ENCODE measurements at regions not wholly inside any gene's neighbourhood (a gene's known extent, or its start where the extent isn't known, plus 50 kb on each side); places are given as distances from the start of the nearest gene placed in this dataset.

DNA sequence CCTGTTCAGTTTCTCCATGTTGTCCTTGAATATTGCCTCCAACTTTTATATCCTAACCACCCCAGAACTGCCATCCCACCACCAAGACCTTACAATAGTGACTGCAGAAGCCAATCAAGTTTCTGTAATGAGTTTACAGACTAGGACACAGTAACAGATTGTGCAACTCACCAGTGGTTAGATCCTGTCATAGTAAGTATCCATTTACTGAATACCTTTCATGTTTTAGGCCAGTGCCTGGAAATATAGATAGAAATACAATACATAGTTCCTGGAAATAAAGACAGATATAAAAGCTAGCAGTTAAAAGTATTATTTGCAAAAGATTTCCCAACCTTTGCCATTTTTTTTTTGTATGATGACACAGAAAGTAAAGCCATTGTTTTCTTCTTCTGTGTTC is 471.8 kb upstream of the BTBD3 start:
- no peak for ATAC-seq
- no peak overlapping the region for H3K4me3 ChIP-seq (ENCODE audit: low read length)
- H3K9me3 ChIP-seq (ENCODE audit: control insufficient read depth, low read length) = no peaks in the 10 kb centered on the region
- no peaks in the 10 kb centered on the region for H3K4me1 ChIP-seq (ENCODE audit: control insufficient read depth, insufficient read depth, low read length)
- no peaks in the 10 kb centered on the region for H3K27me3 ChIP-seq (ENCODE audit: control insufficient read depth, insufficient read depth)
- no peak for DNase-seq
- intact Hi-C loops (cut with DNase I) = no loop called here
- no peak overlapping the region for H3K27ac ChIP-seq (ENCODE audit: low read length)

GRCh38 chr20:11447371-11448100 is 470.2 kb upstream of the BTBD3 start:
- Histone ChIP-seq H3K27me3 (ENCODE audit: control insufficient read depth, insufficient read depth) (no peaks in the 10 kb centered on the region), H3K9me3 (ENCODE audit: control insufficient read depth, low read length) (no peaks in the 10 kb centered on the region), H3K4me3 (ENCODE audit: low read length) (no peak overlapping the region), H3K4me1 (ENCODE audit: control insufficient read depth, insufficient read depth, low read length) (peaks cover 3% of the 10 kb centered on the region), H3K27ac (ENCODE audit: low read length) (no peak overlapping the region)
- ATAC-seq (no peak), DNase-seq (no peak)
- WGBS = 27% methylated on average over 5 of the region's 5 CpGs
- intact Hi-C loops (cut with DNase I) = no loop called here

- WGBS = 93% methylated on average over 4 of the region's 4 CpGs
Measured at GRCh38 chr20:11448554-11448953, 469.1 kb upstream of the BTBD3 start.

GRCh38 chr20:11451793-11452291 is 465.9 kb upstream of the BTBD3 start:
- no peak overlapping the region for H3K4me3 ChIP-seq (ENCODE audit: low read length)
- ATAC-seq = no peak
- H3K27me3 ChIP-seq (ENCODE audit: control insufficient read depth, insufficient read depth) = no peaks in the 10 kb centered on the region
- 39% methylated on average over 7 of the region's 7 CpGs for WGBS
- no peak for DNase-seq
- peaks cover 6% of the 10 kb centered on the region for H3K4me1 ChIP-seq (ENCODE audit: control insufficient read depth, insufficient read depth, low read length)
- intact Hi-C loops (cut with DNase I) = no loop called here
- no peaks in the 10 kb centered on the region for H3K9me3 ChIP-seq (ENCODE audit: control insufficient read depth, low read length)
- H3K27ac ChIP-seq (ENCODE audit: low read length) = no peak overlapping the region

More at GRCh38 chr20:11448554-11448953, 469.1 kb upstream of the BTBD3 start:
- intact Hi-C loops (cut with DNase I) = no loop called here
- no peaks in the 10 kb centered on the region for H3K9me3 ChIP-seq (ENCODE audit: control insufficient read depth, low read length)
- H3K4me1 ChIP-seq (ENCODE audit: control insufficient read depth, insufficient read depth, low read length) = peaks cover 3% of the 10 kb centered on the region
- DNase-seq = no peak
- ATAC-seq = no peak
- no peak overlapping the region for H3K4me3 ChIP-seq (ENCODE audit: low read length)
- no peaks in the 10 kb centered on the region for H3K27me3 ChIP-seq (ENCODE audit: control insufficient read depth, insufficient read depth)
- no peak overlapping the region for H3K27ac ChIP-seq (ENCODE audit: low read length)

DNA sequence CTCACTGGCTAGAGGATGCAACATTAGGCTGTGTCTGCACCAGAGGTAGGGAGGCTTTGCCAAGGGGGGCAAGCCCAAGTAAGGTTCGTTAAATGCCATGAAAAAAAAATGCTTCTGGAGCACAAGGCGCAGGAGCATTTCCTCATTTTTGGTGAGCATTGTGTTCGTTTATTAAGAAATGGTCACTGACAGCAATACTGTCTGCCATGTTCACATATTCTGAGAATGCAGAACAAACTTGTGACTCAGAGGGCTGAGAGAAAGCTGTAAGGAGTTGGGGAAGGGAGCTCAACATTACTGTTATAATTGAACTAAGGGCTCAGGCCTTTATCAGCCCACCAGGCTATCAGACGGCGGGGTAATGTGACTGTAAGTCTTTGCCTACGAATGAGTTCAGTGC is 465.4 kb upstream of the BTBD3 start:
- DNase-seq (no peak), ATAC-seq (no peak)
- Histone ChIP-seq H3K4me1 (ENCODE audit: control insufficient read depth, insufficient read depth, low read length) (peaks cover 6% of the 10 kb centered on the region), H3K27ac (ENCODE audit: low read length) (no peak overlapping the region), H3K27me3 (ENCODE audit: control insufficient read depth, insufficient read depth) (no peaks in the 10 kb centered on the region), H3K9me3 (ENCODE audit: control insufficient read depth, low read length) (no peaks in the 10 kb centered on the region), H3K4me3 (ENCODE audit: low read length) (no peak overlapping the region)
- intact Hi-C loops (cut with DNase I) = no loop called here
- whole genome bisulfite sequencing = 73% methylated on average over 6 of the region's 6 CpGs

DNA sequence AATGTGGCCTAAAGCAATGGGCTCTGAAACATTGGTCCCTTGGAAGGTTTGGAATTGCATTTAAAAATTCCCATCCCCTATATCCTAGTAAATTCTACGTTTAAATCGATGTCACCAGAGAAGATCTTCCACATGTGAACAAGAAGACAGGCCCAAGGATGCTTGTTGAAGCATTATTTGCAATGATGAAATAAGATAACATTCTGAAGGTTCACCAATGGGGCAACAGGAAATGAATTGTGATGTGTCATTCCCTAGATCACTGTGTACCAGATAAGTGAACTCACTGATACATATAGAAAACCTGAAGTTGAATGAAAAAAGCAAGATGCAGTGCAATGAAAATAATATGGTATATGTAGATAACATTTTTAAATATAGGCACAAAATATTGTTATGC is 464.3 kb upstream of the BTBD3 start:
- H3K27me3 ChIP-seq (ENCODE audit: control insufficient read depth, insufficient read depth) = no peaks in the 10 kb centered on the region
- WGBS = 92% methylated on average over 2 of the region's 2 CpGs
- no peaks in the 10 kb centered on the region for H3K9me3 ChIP-seq (ENCODE audit: control insufficient read depth, low read length)
- H3K27ac ChIP-seq (ENCODE audit: low read length) = no peak overlapping the region
- ATAC-seq (no peak), DNase-seq (no peak)
- no peak overlapping the region for H3K4me3 ChIP-seq (ENCODE audit: low read length)
- peaks cover 6% of the 10 kb centered on the region for H3K4me1 ChIP-seq (ENCODE audit: control insufficient read depth, insufficient read depth, low read length)
- intact Hi-C loops (cut with DNase I) = no loop called here

GRCh38 chr20:11454966-11455799 is 462.5 kb upstream of the BTBD3 start:
- no peak for DNase-seq
- Histone ChIP-seq H3K27me3 (ENCODE audit: control insufficient read depth, insufficient read depth) (no peaks in the 10 kb centered on the region), H3K4me1 (ENCODE audit: control insufficient read depth, insufficient read depth, low read length) (peaks cover 6% of the 10 kb centered on the region), H3K4me3 (ENCODE audit: low read length) (no peak overlapping the region), H3K27ac (ENCODE audit: low read length) (no peak overlapping the region), H3K9me3 (ENCODE audit: control insufficient read depth, low read length) (no peaks in the 10 kb centered on the region)
- no peak for ATAC-seq
- 46% methylated on average over 7 of the region's 7 CpGs for WGBS
- intact Hi-C loops (cut with DNase I) = no loop called here

DNA sequence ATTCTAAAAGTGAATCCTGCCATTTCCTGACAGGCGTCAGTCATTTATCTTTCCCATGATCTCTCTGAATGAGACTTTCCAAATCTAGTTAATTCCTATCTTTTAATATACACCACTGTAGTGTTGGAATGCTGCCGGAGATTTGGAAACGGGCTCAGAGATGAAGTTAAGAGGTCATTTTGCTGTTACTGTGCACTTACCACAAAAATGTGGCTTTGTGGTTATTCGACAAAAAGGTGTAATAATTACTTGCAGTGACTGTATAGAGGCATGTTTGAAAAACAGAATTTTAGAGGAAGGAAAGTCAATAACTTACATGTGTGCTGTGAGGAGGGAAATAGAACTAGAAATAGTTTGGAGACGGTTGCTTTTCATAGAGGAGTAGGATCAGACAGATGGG is 460.2 kb upstream of the BTBD3 start:
- WGBS = 82% methylated on average over 5 of the region's 5 CpGs
- intact Hi-C loops (cut with DNase I) = no loop called here
- no peak for ATAC-seq
- no peaks in the 10 kb centered on the region for H3K27me3 ChIP-seq (ENCODE audit: control insufficient read depth, insufficient read depth)
- H3K27ac ChIP-seq (ENCODE audit: low read length) = no peak overlapping the region
- no peak overlapping the region for H3K4me3 ChIP-seq (ENCODE audit: low read length)
- DNase-seq = no peak
- H3K9me3 ChIP-seq (ENCODE audit: control insufficient read depth, low read length) = no peaks in the 10 kb centered on the region
- H3K4me1 ChIP-seq (ENCODE audit: control insufficient read depth, insufficient read depth, low read length) = peaks cover 2% of the 10 kb centered on the region

DNA sequence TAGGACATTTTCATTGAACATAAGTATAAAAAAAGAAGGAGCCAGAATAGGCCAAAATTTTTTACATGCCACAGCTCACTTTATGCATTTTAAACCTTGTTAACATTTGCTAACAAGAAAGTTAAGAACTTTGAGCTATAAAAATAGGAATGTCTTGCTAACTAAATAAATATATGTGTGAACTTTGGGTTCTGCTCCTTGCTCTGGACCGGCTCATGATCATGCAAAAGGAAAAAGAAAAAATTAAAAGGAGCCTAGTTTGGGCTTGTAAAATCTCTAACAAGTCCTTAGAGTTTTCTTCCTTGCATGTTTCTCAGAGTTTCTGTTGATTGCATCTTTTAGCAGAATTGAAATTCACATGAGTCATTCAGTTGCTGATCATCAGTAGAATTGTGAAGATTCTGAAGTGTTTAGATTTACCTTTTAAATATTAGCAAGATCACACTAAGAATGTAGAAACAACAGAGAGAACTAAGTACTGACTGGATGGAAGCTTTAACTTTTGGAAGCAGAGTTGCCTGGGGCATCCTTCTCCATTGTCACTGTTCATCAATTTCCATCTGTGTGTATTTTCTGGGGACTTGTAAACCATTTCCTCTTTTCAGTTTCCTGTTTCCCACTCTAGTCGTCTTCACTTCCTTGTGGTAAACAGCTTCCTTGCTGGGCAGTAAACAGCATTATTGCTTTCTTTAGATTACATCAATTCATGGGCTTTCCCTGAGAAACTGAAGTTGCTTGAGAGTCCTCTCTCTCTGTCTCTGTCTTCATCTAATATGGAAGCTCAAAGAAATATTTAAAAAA is 458.4 kb upstream of the BTBD3 start:
- no peaks in the 10 kb centered on the region for H3K27me3 ChIP-seq (ENCODE audit: control insufficient read depth, insufficient read depth)
- H3K9me3 ChIP-seq (ENCODE audit: control insufficient read depth, low read length) = no peaks in the 10 kb centered on the region
- WGBS = 45% methylated on average over 2 of the region's 2 CpGs
- no peak for ATAC-seq
- no peak overlapping the region for H3K27ac ChIP-seq (ENCODE audit: low read length)
- intact Hi-C loops (cut with DNase I) = no loop called here
- DNase-seq = no peak
- peaks cover 2% of the 10 kb centered on the region for H3K4me1 ChIP-seq (ENCODE audit: control insufficient read depth, insufficient read depth, low read length)
- no peak overlapping the region for H3K4me3 ChIP-seq (ENCODE audit: low read length)

GRCh38 chr20:11467436-11467835 is 450.3 kb upstream of the BTBD3 start:
- Histone ChIP-seq H3K4me3 (ENCODE audit: low read length) (no peak overlapping the region), H3K27me3 (ENCODE audit: control insufficient read depth, insufficient read depth) (no peaks in the 10 kb centered on the region), H3K27ac (ENCODE audit: low read length) (no peak overlapping the region), H3K9me3 (ENCODE audit: control insufficient read depth, low read length) (no peaks in the 10 kb centered on the region), H3K4me1 (ENCODE audit: control insufficient read depth, insufficient read depth, low read length) (no peaks in the 10 kb centered on the region)
- ATAC-seq (no peak), DNase-seq (no peak)
- intact Hi-C loops (cut with DNase I) = no loop called here

DNA sequence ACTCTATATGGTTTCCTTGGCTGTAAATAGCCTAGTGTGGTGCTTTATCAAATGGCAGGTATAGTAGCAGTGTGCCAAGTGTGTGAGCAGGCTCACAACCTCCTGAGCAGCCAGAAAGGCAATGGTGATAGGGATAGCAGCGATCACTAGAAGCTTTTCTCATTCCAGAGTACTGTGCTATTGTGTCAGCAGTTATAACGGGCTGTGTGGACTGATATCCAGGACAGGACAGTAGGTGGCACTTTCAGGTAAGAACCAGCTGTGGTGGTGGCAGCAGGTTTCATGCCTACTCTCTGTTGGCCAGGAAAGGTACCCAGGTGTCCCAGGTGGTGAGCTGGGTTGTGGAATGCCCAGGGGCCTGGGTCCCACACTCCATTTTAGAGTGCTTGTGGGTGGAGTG is 448.8 kb upstream of the BTBD3 start:
- H3K4me1 ChIP-seq (ENCODE audit: control insufficient read depth, insufficient read depth, low read length) = no peaks in the 10 kb centered on the region
- H3K9me3 ChIP-seq (ENCODE audit: control insufficient read depth, low read length) = no peaks in the 10 kb centered on the region
- no peak overlapping the region for H3K27ac ChIP-seq (ENCODE audit: low read length)
- DNase-seq (no peak), ATAC-seq (no peak)
- no peaks in the 10 kb centered on the region for H3K27me3 ChIP-seq (ENCODE audit: control insufficient read depth, insufficient read depth)
- no peak overlapping the region for H3K4me3 ChIP-seq (ENCODE audit: low read length)
- intact Hi-C loops (cut with DNase I) = no loop called here
- WGBS = 81% methylated on average over 2 of the region's 2 CpGs

All from right cardiac atrium (tissue), 5 donors.